ENCODE measurements at regions not wholly inside any gene's neighbourhood (a gene's known extent, or its start where the extent isn't known, plus 50 kb on each side); places are given as distances from the start of the nearest gene placed in this dataset.

DNA sequence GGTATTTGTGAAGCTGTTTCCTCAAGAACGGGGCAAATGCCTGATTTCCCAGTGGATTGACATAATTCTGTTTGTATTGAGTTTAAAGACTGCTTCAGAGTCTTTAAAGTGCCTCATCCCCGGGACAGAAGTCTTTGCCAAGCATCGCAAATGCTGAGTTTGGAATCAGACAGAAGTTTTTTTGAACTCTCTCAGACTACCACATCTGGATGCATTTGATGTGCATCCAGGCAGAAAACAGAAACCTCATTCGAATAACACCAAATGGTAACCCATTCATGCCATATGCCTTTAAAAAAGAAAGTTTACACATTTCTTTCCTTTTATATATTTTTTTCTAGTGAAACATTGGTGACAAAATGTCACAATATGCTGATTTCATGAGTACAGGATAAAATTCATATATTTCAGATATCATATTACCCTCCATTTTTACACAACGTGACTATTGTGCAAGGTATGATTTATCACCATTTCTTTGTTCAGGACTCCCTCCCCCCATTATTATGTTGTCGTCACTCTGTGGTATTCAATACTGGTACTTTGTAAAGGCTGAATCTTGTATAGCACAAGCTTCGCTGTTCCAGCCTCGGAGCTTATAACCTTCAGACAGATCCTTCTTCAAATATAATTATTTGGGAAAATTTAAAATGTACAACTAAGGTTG lies 91.1 kb downstream of the ZNF608 start:
- DNase-seq (ENCODE audit: low read depth, low spot score) = no peak
- H3K27ac ChIP-seq (ENCODE audit: control insufficient read depth, insufficient read depth, low read length) = peak overlapping the region; percentile 85

DNA sequence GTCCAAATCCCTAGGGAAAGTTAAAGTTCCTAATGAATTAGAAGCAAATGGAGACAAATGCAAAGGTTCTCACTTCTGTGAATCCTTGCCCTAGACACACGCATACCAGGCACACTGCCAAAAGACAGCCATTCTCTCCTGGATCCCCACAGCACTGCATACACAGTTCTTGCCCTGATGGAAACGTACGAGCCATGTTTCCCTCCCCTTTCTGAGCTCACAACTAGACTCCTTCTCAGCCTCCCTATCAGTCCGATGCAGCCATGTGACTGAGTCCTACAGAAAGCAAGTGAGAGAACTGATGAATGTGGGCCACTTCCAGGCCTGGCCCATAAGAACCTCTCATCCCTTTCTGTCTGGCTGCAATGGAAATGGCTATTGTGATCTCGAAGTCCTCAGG lies 92.0 kb downstream of the ZNF608 start:
- Histone ChIP-seq H3K4me1 (ENCODE audit: control insufficient read depth, extremely low read depth, insufficient read depth, low read length) (peaks cover 35% of the 10 kb centered on the region), H3K9me1 (ENCODE audit: control insufficient read depth, extremely low read depth, insufficient read depth, low read length) (no peaks in the 10 kb centered on the region)

More for the DNA sequence above, 91.1 kb downstream of the ZNF608 start:
- Histone ChIP-seq H3K9me3 (ENCODE audit: control insufficient read depth, low read depth, low read length) (no peaks in the 10 kb centered on the region), H3K4me2 (ENCODE audit: control insufficient read depth, extremely low read depth, insufficient read depth, low read depth, low read length) (peak overlapping the region; percentile 90), H3K9ac (ENCODE audit: control insufficient read depth, extremely low read depth, insufficient read depth, low read length) (peak overlapping the region; percentile 45), H3K4me3 (ENCODE audit: control insufficient read depth in 2 of 3, extremely low read depth in 1 of 3, insufficient read depth in 2 of 3, low read depth in 1 of 3, low read length in 3 of 3) (peak overlapping the region in 2 of 3 experiments; percentile 47 to 52), H3K27me3 (ENCODE audit: control insufficient read depth, extremely low read depth, insufficient read depth, low read length) (no peaks in the 10 kb centered on the region), H4K20me1 (ENCODE audit: control insufficient read depth, extremely low read depth, insufficient read depth, low read length) (no peaks in the 10 kb centered on the region), H3K79me2 (ENCODE audit: control insufficient read depth, insufficient read depth, low read length) (no peaks in the 10 kb centered on the region), H2AFZ (ENCODE audit: control insufficient read depth, low read length) (peak overlapping the region; percentile 59), H3K4me1 (ENCODE audit: control insufficient read depth, extremely low read depth, insufficient read depth, low read length) (peaks cover 39% of the 10 kb centered on the region), H3K36me3 (ENCODE audit: control insufficient read depth in 2 of 2, extremely low read depth in 1 of 2, insufficient read depth in 2 of 2, low read length in 2 of 2) (no peaks in the 10 kb centered on the region), H3K9me1 (ENCODE audit: control insufficient read depth, extremely low read depth, insufficient read depth, low read length) (peaks cover 2% of the 10 kb centered on the region)
- no peak for TF ChIP-seq EZH2 (IDR thresholded peaks at IDR 0.05; ENCODE audit: low read length)
- TF ChIP-seq, protein P1, sequence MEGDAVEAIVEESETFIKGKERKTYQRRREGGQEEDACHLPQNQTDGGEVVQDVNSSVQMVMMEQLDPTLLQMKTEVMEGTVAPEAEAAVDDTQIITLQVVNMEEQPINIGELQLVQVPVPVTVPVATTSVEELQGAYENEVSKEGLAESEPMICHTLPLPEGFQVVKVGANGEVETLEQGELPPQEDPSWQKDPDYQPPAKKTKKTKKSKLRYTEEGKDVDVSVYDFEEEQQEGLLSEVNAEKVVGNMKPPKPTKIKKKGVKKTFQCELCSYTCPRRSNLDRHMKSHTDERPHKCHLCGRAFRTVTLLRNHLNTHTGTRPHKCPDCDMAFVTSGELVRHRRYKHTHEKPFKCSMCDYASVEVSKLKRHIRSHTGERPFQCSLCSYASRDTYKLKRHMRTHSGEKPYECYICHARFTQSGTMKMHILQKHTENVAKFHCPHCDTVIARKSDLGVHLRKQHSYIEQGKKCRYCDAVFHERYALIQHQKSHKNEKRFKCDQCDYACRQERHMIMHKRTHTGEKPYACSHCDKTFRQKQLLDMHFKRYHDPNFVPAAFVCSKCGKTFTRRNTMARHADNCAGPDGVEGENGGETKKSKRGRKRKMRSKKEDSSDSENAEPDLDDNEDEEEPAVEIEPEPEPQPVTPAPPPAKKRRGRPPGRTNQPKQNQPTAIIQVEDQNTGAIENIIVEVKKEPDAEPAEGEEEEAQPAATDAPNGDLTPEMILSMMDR (optimal IDR thresholded peaks at IDR 0.05 in 1 of 3, IDR thresholded peaks at IDR 0.05 in 1 of 3, conservative IDR thresholded peaks at IDR 0.05 in 1 of 3; ENCODE audit: extremely low read depth in 1 of 3, insufficient read depth in 2 of 3, low read length in 3 of 3) = no peak
- dilution Hi-C loops (cut with MboI; ENCODE audit: extremely low pct_ligation_motif_present, low sequenced_read_pairs) = no loop called here
- no peak for FAIRE-seq

More for the DNA sequence above, 92.0 kb downstream of the ZNF608 start:
- no peaks in the 10 kb centered on the region for H3K36me3 ChIP-seq (ENCODE audit: control insufficient read depth in 2 of 2, extremely low read depth in 1 of 2, insufficient read depth in 2 of 2, low read length in 2 of 2)
- no peak overlapping the region for H3K4me2 ChIP-seq (ENCODE audit: control insufficient read depth, extremely low read depth, insufficient read depth, low read depth, low read length)
- dilution Hi-C loops (cut with MboI; ENCODE audit: extremely low pct_ligation_motif_present, low sequenced_read_pairs) = no loop called here
- no peak overlapping the region for H3K27ac ChIP-seq (ENCODE audit: control insufficient read depth, insufficient read depth, low read length)
- TF ChIP-seq EZH2 (IDR thresholded peaks at IDR 0.05; ENCODE audit: low read length) = no peak
- TF ChIP-seq, protein P1 (optimal IDR thresholded peaks at IDR 0.05 in 1 of 3, IDR thresholded peaks at IDR 0.05 in 1 of 3, conservative IDR thresholded peaks at IDR 0.05 in 1 of 3; ENCODE audit: extremely low read depth in 1 of 3, insufficient read depth in 2 of 3, low read length in 3 of 3) = no peak
- no peaks in the 10 kb centered on the region for H3K79me2 ChIP-seq (ENCODE audit: control insufficient read depth, insufficient read depth, low read length)
- FAIRE-seq = no peak
- no peak for DNase-seq (ENCODE audit: low read depth, low spot score)
- no peaks in the 10 kb centered on the region for H3K9me3 ChIP-seq (ENCODE audit: control insufficient read depth, low read depth, low read length)
- no peak overlapping the region for H3K9ac ChIP-seq (ENCODE audit: control insufficient read depth, extremely low read depth, insufficient read depth, low read length)
- H2AFZ ChIP-seq (ENCODE audit: control insufficient read depth, low read length) = no peak overlapping the region
- H3K4me3 ChIP-seq (ENCODE audit: control insufficient read depth in 2 of 3, extremely low read depth in 1 of 3, insufficient read depth in 2 of 3, low read depth in 1 of 3, low read length in 3 of 3) = no peak overlapping the region
- H4K20me1 ChIP-seq (ENCODE audit: control insufficient read depth, extremely low read depth, insufficient read depth, low read length) = no peaks in the 10 kb centered on the region
- H3K27me3 ChIP-seq (ENCODE audit: control insufficient read depth, extremely low read depth, insufficient read depth, low read length) = no peaks in the 10 kb centered on the region

Measured in keratinocyte (primary cell).